ENCODE measurements at regions not wholly inside any gene's neighbourhood (a gene's known extent, or its start where the extent isn't known, plus 50 kb on each side); places are given as distances from the start of the nearest gene placed in this dataset.

- 0% methylated on average over 3 of the region's 3 CpGs for WGBS (ENCODE audit: insufficient coverage, insufficient replicate concordance, low lambda C conversion rate, missing lambda C conversion rate)
- Histone ChIP-seq H3K4me3 (no peak overlapping the region), H3K4me2 (ENCODE audit: control insufficient read depth, insufficient read depth) (no peak overlapping the region), H3K4me1 (ENCODE audit: control insufficient read depth, insufficient read depth, low read length) (no peaks in the 10 kb centered on the region), H2AFZ (ENCODE audit: control insufficient read depth, low read depth, low read length) (no peak overlapping the region), H3K79me2 (ENCODE audit: control insufficient read depth, insufficient read depth, low read length) (no peaks in the 10 kb centered on the region), H3K27ac (ENCODE audit: control insufficient read depth, insufficient read depth) (no peak overlapping the region), H4K20me1 (ENCODE audit: control insufficient read depth, insufficient read depth) (no peaks in the 10 kb centered on the region), H3K9me3 (replicated peaks; ENCODE audit: control insufficient read depth, insufficient read depth, low read length) (no peaks in the 10 kb centered on the region), H3K27me3 (replicated peaks in 1 of 2; ENCODE audit: control insufficient read depth in 2 of 2, insufficient read depth in 2 of 2, low read length in 1 of 2) (no peaks in the 10 kb centered on the region), H3K9ac (ENCODE audit: control insufficient read depth, insufficient read depth, low read length) (no peak overlapping the region), H3K36me3 (ENCODE audit: control insufficient read depth in 2 of 2, insufficient read depth in 2 of 2, low read length in 1 of 2) (no peaks in the 10 kb centered on the region)
- ChIA-PET CTCF (no interaction called here), SMC1A (ENCODE audit: uncharacterized antibody, unreplicated experiment) (no interaction called here), RAD21 (ENCODE audit: unreplicated experiment) (no interaction called here), POLR2A (no interaction called here)
- DNase-seq (ENCODE audit: low read depth, low spot score): no peak
- ATAC-seq: no peak
- intact Hi-C loops (cut with micrococcal nuclease; ENCODE audit: unreplicated experiment) (no loop called here), in situ Hi-C loops (cut with MboI) (no loop called here)
- BruUV-seq (replicated peaks): no TSS peak
- FAIRE-seq: no peak
- TF ChIP-seq RFX5 (IDR thresholded peaks at IDR 0.05; ENCODE audit: low read depth, low read length): no peak
- no peak for TF ChIP-seq ZNF384 (IDR thresholded peaks at IDR 0.05; ENCODE audit: borderline replicate concordance, low read depth, low read length)
- TF ChIP-seq E2F8 (IDR thresholded peaks at IDR 0.05; ENCODE audit: low read depth, partially characterized antibody): no peak
- no peak for TF ChIP-seq PRDM15 (CRISPR knock-in tag; IDR thresholded peaks at IDR 0.05)
- TF ChIP-seq ZNF687 (IDR thresholded peaks at IDR 0.05): no peak
- no peak for TF ChIP-seq ZBTB4 (CRISPR knock-in tag; IDR thresholded peaks at IDR 0.05)
- TF ChIP-seq USF1 (IDR thresholded peaks at IDR 0.05; ENCODE audit: borderline replicate concordance, extremely low read length, insufficient read depth, low read depth, low read length): no peak
- no peak for TF ChIP-seq ESRRA (IDR thresholded peaks at IDR 0.05; ENCODE audit: low read length)
Measured at GRCh38 chr4:137748616-137749015, 216.3 kb upstream of the PCDH18 start.

All from GM12878 (cell line).